ENCODE measurements at regions not wholly inside any gene's neighbourhood (a gene's known extent, or its start where the extent isn't known, plus 50 kb on each side); places are given as distances from the start of the nearest gene placed in this dataset.
A peak's percentile ranks its signal among the peaks of the same experiment; 100 is the strongest.
"Not testable (repeated sequence)": the region's sequence is repeated elsewhere in the genome, so short reads cannot be mapped to it uniquely, and the experiment has no call there.

- TF ChIP-seq CTCF (IDR thresholded peaks at IDR 0.05), result no peak
- no peak for TF ChIP-seq ZFX (IDR thresholded peaks at IDR 0.05; ENCODE audit: borderline replicate concordance)
- H3K27ac ChIP-seq, result no peak overlapping the region
These were observed 1535.3 kb upstream of the PCDH10 start for GRCh38 chr4:131613824-131614216.

DNA sequence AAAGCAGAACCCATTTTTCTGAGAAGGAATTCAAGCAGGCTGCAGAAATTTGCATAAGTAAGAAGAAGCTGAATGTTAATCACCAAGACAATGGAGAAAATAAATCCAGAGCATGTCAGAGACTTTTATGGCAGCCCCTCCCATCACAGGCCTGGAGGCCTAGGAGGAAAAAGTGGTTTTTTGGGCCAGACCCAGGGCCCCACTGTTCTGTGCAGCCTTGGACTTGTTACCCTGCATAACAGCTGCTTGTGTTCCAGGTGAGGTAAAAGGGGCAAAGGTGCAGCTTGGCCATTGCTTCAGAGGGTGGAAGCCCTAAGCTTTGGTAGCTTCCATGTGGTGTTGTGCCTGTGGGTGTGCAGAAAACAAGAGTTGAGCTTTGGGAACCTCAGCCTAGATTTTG lies 1516.2 kb upstream of the PCDH10 start:
- TF ChIP-seq CTCF (IDR thresholded peaks at IDR 0.05) (no peak), ZFX (IDR thresholded peaks at IDR 0.05; ENCODE audit: borderline replicate concordance) (no peak)
- no peak overlapping the region for H3K27ac ChIP-seq

DNA sequence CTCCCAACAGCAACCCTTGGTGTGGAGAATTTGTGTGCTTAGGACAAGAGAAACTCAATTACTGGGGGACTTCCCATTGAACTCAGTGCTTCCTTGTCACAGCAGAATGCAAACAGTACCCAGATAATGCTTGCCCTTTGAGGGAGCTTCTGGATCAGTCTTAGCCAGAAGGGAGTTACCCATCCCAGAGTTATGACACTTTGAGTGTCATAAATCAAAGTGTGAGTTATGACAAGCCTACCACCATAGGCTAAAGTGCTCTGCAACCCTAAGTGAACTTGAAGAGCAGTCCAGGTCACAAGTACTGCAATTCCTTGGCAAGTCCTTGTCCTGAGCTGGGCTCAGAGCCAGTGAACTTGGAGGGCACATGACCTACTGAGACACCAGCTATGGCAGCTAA lies 1513.9 kb upstream of the PCDH10 start:
- no peak for TF ChIP-seq ZFX (IDR thresholded peaks at IDR 0.05; ENCODE audit: borderline replicate concordance)
- no peak for TF ChIP-seq CTCF (IDR thresholded peaks at IDR 0.05)
- no peak overlapping the region for H3K27ac ChIP-seq

- no peak overlapping the region for H3K27ac ChIP-seq
- TF ChIP-seq CTCF (IDR thresholded peaks at IDR 0.05) (no peak), ZFX (IDR thresholded peaks at IDR 0.05; ENCODE audit: borderline replicate concordance) (no peak)
These were observed 1510.3 kb upstream of the PCDH10 start for GRCh38 chr4:131638781-131639180.

DNA sequence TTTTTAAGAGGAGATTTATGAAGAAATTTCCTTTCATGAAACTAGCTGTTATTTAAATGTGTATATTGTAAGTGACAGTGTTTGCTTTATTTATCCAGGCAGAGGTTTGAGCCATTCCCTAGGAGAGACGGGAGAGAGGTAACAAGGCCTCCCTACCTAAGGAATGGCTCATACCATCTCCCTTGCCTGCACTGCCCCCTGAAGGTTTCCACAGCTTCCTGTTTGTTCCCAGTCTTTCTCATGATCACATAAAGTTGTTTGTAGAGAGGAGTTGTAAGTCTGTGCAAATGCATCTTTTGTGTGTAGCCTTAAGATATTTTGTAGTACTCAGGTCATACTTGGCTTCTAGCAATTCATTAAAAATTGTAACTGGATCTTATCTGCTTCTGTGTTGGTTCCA lies 1504.5 kb upstream of the PCDH10 start:
- H3K27ac ChIP-seq, result no peak overlapping the region
- TF ChIP-seq ZFX (IDR thresholded peaks at IDR 0.05; ENCODE audit: borderline replicate concordance), result no peak
- peak; percentile 41 for TF ChIP-seq CTCF (IDR thresholded peaks at IDR 0.05)

DNA sequence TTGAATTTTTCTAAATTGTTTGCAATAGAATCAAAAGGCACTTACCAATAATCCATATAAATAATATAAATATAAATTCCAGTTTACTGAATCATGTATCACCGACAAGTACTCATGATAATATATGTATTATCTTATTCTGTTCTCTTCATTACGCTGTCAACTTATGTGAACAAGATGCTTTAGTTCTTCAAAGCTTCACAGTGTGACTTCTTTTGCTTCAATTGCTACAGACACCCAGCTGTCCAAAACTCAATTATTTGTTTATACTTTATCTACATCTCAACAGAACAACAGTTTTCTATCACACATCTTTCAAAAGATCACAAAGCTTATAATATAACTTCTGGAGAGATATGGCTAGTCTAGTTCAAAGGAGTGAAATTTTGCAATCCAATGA lies 1499.9 kb upstream of the PCDH10 start:
- TF ChIP-seq ZFX (IDR thresholded peaks at IDR 0.05; ENCODE audit: borderline replicate concordance), result no peak
- no peak for TF ChIP-seq CTCF (IDR thresholded peaks at IDR 0.05)
- H3K27ac ChIP-seq, result no peak overlapping the region

GRCh38 chr4:131650951-131651350 lies 1498.1 kb upstream of the PCDH10 start:
- TF ChIP-seq ZFX (IDR thresholded peaks at IDR 0.05; ENCODE audit: borderline replicate concordance), result no peak
- no peak for TF ChIP-seq CTCF (IDR thresholded peaks at IDR 0.05)

GRCh38 chr4:131683314-131683713 lies 1465.8 kb upstream of the PCDH10 start:
- H3K27ac ChIP-seq, result not testable (repeated sequence)

More at GRCh38 chr4:131650951-131651350, 1498.1 kb upstream of the PCDH10 start:
- no peak overlapping the region for H3K27ac ChIP-seq
